ENCODE measurements at regions not wholly inside any gene's neighbourhood (a gene's known extent, or its start where the extent isn't known, plus 50 kb on each side); places are given as distances from the start of the nearest gene placed in this dataset.

- Histone ChIP-seq H3K4me1 (no peaks in the 10 kb centered on the region), H3K9me3 (no peaks in the 10 kb centered on the region), H3K27ac (no peak overlapping the region), H3K36me3 (no peaks in the 10 kb centered on the region), H3K4me3 (no peak overlapping the region), H3K27me3 (no peaks in the 10 kb centered on the region)
- DNase-seq (ENCODE audit: extremely low spot score in 2 of 2): no peak
- intact Hi-C loops (cut with DNase I): no loop called here
- TF ChIP-seq POLR2A (IDR thresholded peaks at IDR 0.05) (no peak), POLR2AphosphoS5 (IDR thresholded peaks at IDR 0.05; ENCODE audit: insufficient read depth in 1 of 2, low read depth in 1 of 2) (no peak), CTCF (IDR thresholded peaks at IDR 0.05) (no peak)
These were observed 360.6 kb upstream of the FLRT2 start for GRCh38 chr14:85169381-85169780.

GRCh38 chr14:85172290-85172689 is 357.7 kb upstream of the FLRT2 start:
- TF ChIP-seq POLR2A (IDR thresholded peaks at IDR 0.05) (no peak), POLR2AphosphoS5 (IDR thresholded peaks at IDR 0.05; ENCODE audit: insufficient read depth in 1 of 2, low read depth in 1 of 2) (no peak), CTCF (IDR thresholded peaks at IDR 0.05) (no peak)
- Histone ChIP-seq H3K4me1 (no peaks in the 10 kb centered on the region), H3K27ac (no peak overlapping the region), H3K9me3 (no peaks in the 10 kb centered on the region), H3K36me3 (no peaks in the 10 kb centered on the region), H3K4me3 (no peak overlapping the region), H3K27me3 (no peaks in the 10 kb centered on the region)
- intact Hi-C loops (cut with DNase I): no loop called here
- no peak for DNase-seq (ENCODE audit: extremely low spot score in 2 of 2)

GRCh38 chr14:85172889-85173477 is 357.0 kb upstream of the FLRT2 start:
- TF ChIP-seq POLR2A (IDR thresholded peaks at IDR 0.05) (no peak), CTCF (IDR thresholded peaks at IDR 0.05) (no peak), POLR2AphosphoS5 (IDR thresholded peaks at IDR 0.05; ENCODE audit: insufficient read depth in 1 of 2, low read depth in 1 of 2) (no peak)

GRCh38 chr14:85175556-85175955 is 354.4 kb upstream of the FLRT2 start:
- intact Hi-C loops (cut with DNase I): no loop called here
- DNase-seq (ENCODE audit: extremely low spot score in 2 of 2): no peak
- Histone ChIP-seq H3K27ac (no peak overlapping the region), H3K9me3 (no peaks in the 10 kb centered on the region), H3K27me3 (no peaks in the 10 kb centered on the region), H3K4me3 (no peak overlapping the region), H3K4me1 (no peaks in the 10 kb centered on the region), H3K36me3 (no peaks in the 10 kb centered on the region)
- no peak for TF ChIP-seq CTCF (IDR thresholded peaks at IDR 0.05)
- no peak for TF ChIP-seq POLR2AphosphoS5 (IDR thresholded peaks at IDR 0.05; ENCODE audit: insufficient read depth in 1 of 2, low read depth in 1 of 2)
- no peak for TF ChIP-seq POLR2A (IDR thresholded peaks at IDR 0.05)

More at GRCh38 chr14:85172889-85173477, 357.0 kb upstream of the FLRT2 start:
- no peak for DNase-seq (ENCODE audit: extremely low spot score in 2 of 2)
- no peaks in the 10 kb centered on the region for H3K4me1 ChIP-seq
- no peaks in the 10 kb centered on the region for H3K9me3 ChIP-seq
- no peaks in the 10 kb centered on the region for H3K27me3 ChIP-seq
- no peak overlapping the region for H3K4me3 ChIP-seq
- no peak overlapping the region for H3K27ac ChIP-seq
- H3K36me3 ChIP-seq: no peaks in the 10 kb centered on the region
- intact Hi-C loops (cut with DNase I): no loop called here

- no peaks in the 10 kb centered on the region for H3K27me3 ChIP-seq
- intact Hi-C loops (cut with DNase I): no loop called here
- no peak for DNase-seq (ENCODE audit: extremely low spot score in 2 of 2)
- no peaks in the 10 kb centered on the region for H3K36me3 ChIP-seq
- no peaks in the 10 kb centered on the region for H3K9me3 ChIP-seq
- no peaks in the 10 kb centered on the region for H3K4me1 ChIP-seq
- H3K4me3 ChIP-seq: no peak overlapping the region
- TF ChIP-seq POLR2A (IDR thresholded peaks at IDR 0.05) (no peak), POLR2AphosphoS5 (IDR thresholded peaks at IDR 0.05; ENCODE audit: insufficient read depth in 1 of 2, low read depth in 1 of 2) (no peak)
- H3K27ac ChIP-seq: no peak overlapping the region
These were observed 351.1 kb upstream of the FLRT2 start for GRCh38 chr14:85178864-85179263.

Measured in vagina (tissue), 2 donors.